GM12878 (cell line): ENCODE measurements at regions not wholly inside any gene's neighbourhood (a gene's known extent, or its start where the extent isn't known, plus 50 kb on each side); places are given as distances from the start of the nearest gene placed in this dataset.

Experiments
- CEBPZ ChIP-seq: fragments of 150-350 bp; IDR thresholded peaks from 2 replicates; pipeline ENCODE4 v1.6.1; 2016; ENCODE audit warnings: low read depth, low read length
- HCFC1 ChIP-seq: fragments of 150-350 bp; IDR thresholded peaks from 2 replicates; pipeline ENCODE4 v1.6.1; 2014; ENCODE audit warnings: low read length
- HDAC6 ChIP-seq: fragments of 200-600 bp; sonication (generic); IDR thresholded peaks from one replicate; pipeline ENCODE4 v1.8.0; 2017; ENCODE audit warnings: antibody characterized with exemption; ENCODE audit not compliant: unreplicated experiment
- REST ChIP-seq: IDR thresholded peaks from 2 replicates; pipeline ENCODE4 v1.6.1; 2012; ENCODE audit warnings: mild to moderate bottlenecking, low read depth, low read length

- TF ChIP-seq REST (no peak), HCFC1 (no peak), HDAC6 (no peak), CEBPZ (no peak)
- TF ChIP-seq, all 136 proteins: peak for 0
Observed at GRCh38 chr14:75369506-75369905, 58.3 kb upstream of the JDP2 start (continued).
